Psoas muscle (tissue), 7 donors: ENCODE measurements at regions not wholly inside any gene's neighbourhood (a gene's known extent, or its start where the extent isn't known, plus 50 kb on each side); places are given as distances from the start of the nearest gene placed in this dataset.

Experiments used
- ATAC-seq, 4 donors: fragments of 200-7000 bp; cut with Tn5 transposase; one replicate each; pipeline ENCODE4 v1.9.1; 2020; ENCODE audit warnings: moderate library complexity in 3 of 4, mild to moderate bottlenecking in 2 of 4
- DNase-seq, 2 donors: peaks; one replicate each; pipeline ENCODE4 v3.0.0-alpha.2; 2020
- H3K27ac ChIP-seq: fragments of 200-600 bp; one replicate; pipeline ENCODE4 v1.8.0; 2022
- H3K27me3 ChIP-seq, 3 donors: fragments of 200-600 bp in 1 of 3; one replicate each; pipeline versions ENCODE4 v1.6.1 to v1.8.0; 2013 to 2022; ENCODE audit warnings: low read length in 2 of 3, mild to moderate bottlenecking in 2 of 3, moderate library complexity in 1 of 3; ENCODE audit not compliant: insufficient read depth in 3 of 3
- H3K36me3 ChIP-seq, 2 donors: fragments of 200-600 bp in 1 of 2; one replicate each; pipeline versions ENCODE4 v1.6.1 to v1.8.0; 2013 to 2022; ENCODE audit warnings: low read depth in 1 of 2, mild to moderate bottlenecking in 1 of 2, moderate library complexity in 1 of 2; ENCODE audit not compliant: insufficient read depth in 1 of 2
- H3K4me1 ChIP-seq: fragments of 200-600 bp; one replicate; pipeline ENCODE4 v1.8.0; 2022
- H3K4me3 ChIP-seq: fragments of 200-600 bp; one replicate; pipeline ENCODE4 v1.8.0; 2022; ENCODE audit warnings: mild to moderate bottlenecking
- H3K9me3 ChIP-seq: fragments of 200-600 bp; one replicate; pipeline ENCODE4 v1.8.0; 2022
- CTCF ChIP-seq: fragments of 200-600 bp; IDR thresholded peaks from one replicate; pipeline ENCODE4 v1.8.0; 2022; ENCODE audit warnings: antibody characterized with exemption
- WGBS, 3 donors: extraction: QIAGEN DNeasy Blood & Tissue Kit; methylation state at CpG; one replicate each; pipeline versions ENCODE4 v1.1.6 to v1.1.7; 2013; 5-methylcytosine and 5-hydroxymethylcytosine counted together
- intact Hi-C, 2 donors: fragments of 100-400 bp; cut with DNase I; formaldehyde crosslinking; loops; one replicate each; pipeline versions ENCODE4 v1.11.0 to v1.14.2; 2022
- donor health status: healthy with polysubstance abuse.
- donor health status: DM: no; HTN: no; CAD: no; lungs with moderate emphysema.
- donor health status: Bipolar disorder and iron deficiency.
- donor health status: healthy.
- donor health status: DM: yes; HTN: yes; CAD: no.
- donor health status: DM: no; HTN: no; CAD: no.
- donor health status: DM: yes; HTN: yes; CAD: no.

- DNase-seq (no peak), ATAC-seq (no peak)
- Histone ChIP-seq H3K4me1 (no peaks in the 10 kb centered on the region), H3K9me3 (no peaks in the 10 kb centered on the region), H3K4me3 (no peak overlapping the region), H3K36me3 (no peaks in the 10 kb centered on the region), H3K27ac (no peak overlapping the region), H3K27me3 (no peaks in the 10 kb centered on the region)
- TF ChIP-seq CTCF = no peak
- WGBS, 3 donors = 43 to 44% (median 44%) methylated on average over 4 of the region's 4 CpGs
- intact Hi-C loops = no loop called here
Observed at GRCh38 chr5:8417316-8418048, 548.5 kb downstream of the MTRR start.

- WGBS, 3 donors = 30 to 38% (median 37%) methylated on average over 3 of the region's 3 CpGs
- Histone ChIP-seq H3K4me1 (no peaks in the 10 kb centered on the region), H3K27me3 (no peaks in the 10 kb centered on the region), H3K27ac (no peak overlapping the region), H3K36me3 (no peaks in the 10 kb centered on the region), H3K9me3 (no peaks in the 10 kb centered on the region), H3K4me3 (no peak overlapping the region)
- ATAC-seq = no peak
- intact Hi-C loops = no loop called here
- no peak for DNase-seq
- TF ChIP-seq CTCF = no peak
Observed at GRCh38 chr5:8418049-8418426, 549.1 kb downstream of the MTRR start.

GRCh38 chr5:8429778-8430758 is 561.1 kb downstream of the MTRR start:
- H3K4me3 ChIP-seq = no peak overlapping the region
- no peak for ATAC-seq

DNA sequence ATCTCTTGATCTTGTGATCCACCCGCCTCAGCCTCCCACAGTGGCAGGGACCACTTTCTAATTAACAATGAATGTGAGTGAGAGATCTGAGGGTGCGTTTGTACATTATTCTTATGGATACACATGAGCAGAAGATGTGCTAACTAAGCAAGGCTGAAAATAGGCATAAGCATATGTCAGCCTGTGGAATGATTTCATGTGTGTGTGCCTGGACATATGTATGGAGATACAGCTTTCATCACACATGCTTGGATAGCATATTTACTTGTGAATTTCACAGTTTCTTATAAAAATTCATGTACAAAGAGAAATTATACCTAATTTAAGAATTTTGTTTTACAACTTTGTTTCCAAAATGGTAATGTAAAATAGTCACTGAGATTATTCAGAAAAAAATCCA is 565.6 kb downstream of the MTRR start:
- TF ChIP-seq CTCF = no peak
- no peak for ATAC-seq
- WGBS, 3 donors = 87 to 90% (median 88%) methylated on average over 2 of the region's 2 CpGs
- Histone ChIP-seq H3K27me3 (no peaks in the 10 kb centered on the region), H3K4me1 (no peaks in the 10 kb centered on the region), H3K4me3 (no peak overlapping the region), H3K27ac (no peak overlapping the region), H3K36me3 (no peaks in the 10 kb centered on the region), H3K9me3 (no peaks in the 10 kb centered on the region)
- DNase-seq = no peak
- intact Hi-C loops = no loop called here

More at GRCh38 chr5:8429778-8430758, 561.1 kb downstream of the MTRR start:
- DNase-seq = no peak
- intact Hi-C loops = no loop called here
- Histone ChIP-seq H3K27me3 (no peaks in the 10 kb centered on the region), H3K36me3 (no peaks in the 10 kb centered on the region), H3K4me1 (no peaks in the 10 kb centered on the region), H3K27ac (no peak overlapping the region), H3K9me3 (no peaks in the 10 kb centered on the region)
- no peak for TF ChIP-seq CTCF
- 88 to 93% (median 89%) methylated on average over 24 of the region's 24 CpGs for WGBS, 3 donors
